Adrenal gland (tissue), 9 donors: ENCODE measurements at regions not wholly inside any gene's neighbourhood (a gene's known extent, or its start where the extent isn't known, plus 50 kb on each side); places are given as distances from the start of the nearest gene placed in this dataset.
"Not testable (repeated sequence)": the region's sequence is repeated elsewhere in the genome, so short reads cannot be mapped to it uniquely, and the experiment has no call there.

Source experiments
- DNase-seq, 7 donors: peaks; one replicate each; pipeline ENCODE4 v3.0.0-alpha.2; 2019 to 2020
- H3K27ac ChIP-seq, 5 donors: fragments of 200-600 bp; sonication (generic) in 4 of 5; 1 replicate in 3 of 5; 2 replicates in 2 of 5; pipeline versions ENCODE4 v1.5.1 to v1.8.0; 2016 to 2020; ENCODE audit warnings: mild to moderate bottlenecking in 1 of 5
- H3K27me3 ChIP-seq: fragments of 200-600 bp; 2 replicates; pipeline ENCODE4 v1.8.0; 2021
- H3K36me3 ChIP-seq, 2 donors: fragments of 200-600 bp; replicated peaks in 1 of 2; 1 replicate in 1 of 2; 2 replicates in 1 of 2; pipeline versions ENCODE4 v1.5.1 to v1.8.0; 2018 to 2022
- H3K4me1 ChIP-seq, 2 donors: fragments of 200-600 bp; replicated peaks in 1 of 2; 1 replicate in 1 of 2; 2 replicates in 1 of 2; pipeline versions ENCODE4 v1.5.1 to v1.8.0; 2018 to 2021
- H3K4me3 ChIP-seq, 4 donors: fragments of 200-600 bp; sonication (generic) in 3 of 4; one replicate each; pipeline ENCODE4 v1.5.1; 2016 to 2018
- H3K9me3 ChIP-seq, 3 donors: fragments of 200-600 bp; sonication (generic) in 1 of 3; replicated peaks in 1 of 3; 1 replicate in 2 of 3; 2 replicates in 1 of 3; pipeline versions ENCODE4 v1.5.1 to v1.8.0; 2016 to 2021
- CTCF ChIP-seq, 6 experiments: fragments of 450-650 bp in 4 of 6; fragments of 200-600 bp in 2 of 6; sonication (generic) in 1 of 6; IDR thresholded peaks; 1 replicate in 5 of 6; 2 replicates in 1 of 6; pipeline versions ENCODE4 v1.5.1 to v1.8.0; 2016 to 2021; ENCODE audit warnings: antibody characterized with exemption in 6 of 6, mild to moderate bottlenecking in 2 of 6, moderate library complexity in 1 of 6
- POLR2A ChIP-seq, 2 donors: fragments of 450-650 bp; IDR thresholded peaks; one replicate each; pipeline ENCODE4 v1.6.1; 2017; ENCODE audit warnings: antibody characterized with exemption in 2 of 2, mild to moderate bottlenecking in 2 of 2, moderate library complexity in 1 of 2
- WGBS, 4 donors: extraction: QIAGEN DNeasy Blood & Tissue Kit in 2 of 4; methylation state at CpG; one replicate each; pipeline versions ENCODE4 v1.1.5 to v1.1.7; 2013 to 2017; 5-methylcytosine and 5-hydroxymethylcytosine counted together
- intact Hi-C, 2 donors: fragments of 100-400 bp; cut with DNase I; formaldehyde crosslinking; loops; one replicate each; pipeline versions ENCODE4 v1.14.1 to v1.15.0; 2022 to 2023
- donor health status: healthy with polysubstance abuse.
- donor health status: Bipolar disorder and iron deficiency.
- donor health status: DM: yes; HTN: yes; CAD: no.
- donor health status: DM: no; HTN: no; CAD: no.
- donor health status: DM: no; HTN: no; CAD: no.

- 73 to 81% (median 78%) methylated on average over 4 of the region's 4 CpGs for WGBS, 4 donors
Measured at GRCh38 chr7:86431761-86432160, 211.9 kb upstream of the GRM3 start.

GRCh38 chr7:86411814-86412213, 231.9 kb upstream of the GRM3 start:
- no peaks in the 10 kb centered on the region for H3K27me3 ChIP-seq
- TF ChIP-seq CTCF (IDR thresholded peaks at IDR 0.05) (no peak), POLR2A (IDR thresholded peaks at IDR 0.05) (no peak)
- intact Hi-C loops: no loop called here
- 35 to 46% (median 43%) methylated on average over 2 of the region's 2 CpGs for WGBS, 4 donors
- no peaks in the 10 kb centered on the region for H3K4me1 ChIP-seq
- no peak overlapping the region for H3K4me3 ChIP-seq
- DNase-seq: no peak
- H3K36me3 ChIP-seq: no peaks in the 10 kb centered on the region
- no peak overlapping the region for H3K27ac ChIP-seq
- H3K9me3 ChIP-seq: no peaks in the 10 kb centered on the region

More at GRCh38 chr7:86431761-86432160, 211.9 kb upstream of the GRM3 start:
- H3K4me1 ChIP-seq: no peaks in the 10 kb centered on the region
- no peaks in the 10 kb centered on the region for H3K27me3 ChIP-seq
- intact Hi-C loops: no loop called here
- H3K4me3 ChIP-seq: no peak overlapping the region
- no peak overlapping the region for H3K27ac ChIP-seq
- no peak for TF ChIP-seq POLR2A (IDR thresholded peaks at IDR 0.05)
- no peak for TF ChIP-seq CTCF (IDR thresholded peaks at IDR 0.05)
- no peak for DNase-seq
- no peaks in the 10 kb centered on the region for H3K9me3 ChIP-seq
- no peaks in the 10 kb centered on the region for H3K36me3 ChIP-seq

GRCh38 chr7:86407291-86407690, 236.4 kb upstream of the GRM3 start:
- Histone ChIP-seq H3K27ac (no peak overlapping the region), H3K36me3 (no peaks in the 10 kb centered on the region), H3K4me1 (no peaks in the 10 kb centered on the region), H3K9me3 (no peaks in the 10 kb centered on the region), H3K4me3 (no peak overlapping the region), H3K27me3 (no peaks in the 10 kb centered on the region)
- intact Hi-C loops: no loop called here
- TF ChIP-seq POLR2A (IDR thresholded peaks at IDR 0.05) (no peak), CTCF (IDR thresholded peaks at IDR 0.05) (no peak)
- WGBS, 4 donors: 84 to 87% (median 85%) methylated on average over 7 of the region's 7 CpGs
- no peak for DNase-seq

GRCh38 chr7:86391813-86392212, 251.9 kb upstream of the GRM3 start:
- no peaks in the 10 kb centered on the region for H3K4me1 ChIP-seq
- no peak overlapping the region for H3K27ac ChIP-seq
- no peaks in the 10 kb centered on the region for H3K27me3 ChIP-seq
- H3K4me3 ChIP-seq: no peak overlapping the region
- no peaks in the 10 kb centered on the region for H3K36me3 ChIP-seq
- DNase-seq: no peak
- intact Hi-C loops: no loop called here
- H3K9me3 ChIP-seq: no peaks in the 10 kb centered on the region
- WGBS, 4 donors: 65 to 80% (median 73%) methylated on average over 5 to 6 of the region's 6 CpGs
- TF ChIP-seq POLR2A (IDR thresholded peaks at IDR 0.05) (no peak), CTCF (IDR thresholded peaks at IDR 0.05) (no peak)

GRCh38 chr7:86375602-86376001, 268.1 kb upstream of the GRM3 start:
- H3K27ac ChIP-seq, H3K4me3 ChIP-seq, H3K36me3 ChIP-seq, DNase-seq, H3K4me1 ChIP-seq, H3K9me3 ChIP-seq, H3K27me3 ChIP-seq, intact Hi-C loops: not testable (repeated sequence)
- WGBS, 4 donors: 90 to 95% (median 91%) methylated on average over 8 to 10 of the region's 10 CpGs
